ENCODE measurements at regions not wholly inside any gene's neighbourhood (a gene's known extent, or its start where the extent isn't known, plus 50 kb on each side); places are given as distances from the start of the nearest gene placed in this dataset.

GRCh38 chr5:124330595-124331220 is 415.7 kb downstream of the ZNF608 start:
- no peak for TF ChIP-seq GATA2 (IDR thresholded peaks at IDR 0.05; ENCODE audit: low read depth, low read length)
- no peak for TF ChIP-seq GATA3 (IDR thresholded peaks at IDR 0.05; ENCODE audit: low read depth, low read length)

Measured in SH-SY5Y (cell line).